GDM1 (cell line): ENCODE measurements at regions not wholly inside any gene's neighbourhood (a gene's known extent, or its start where the extent isn't known, plus 50 kb on each side); places are given as distances from the start of the nearest gene placed in this dataset.

Source experiments
- DNase-seq: peaks from one replicate; lab custom pipeline; 2025; lab: John Stamatoyannopoulos, UW

- no peak for DNase-seq
Observed at GRCh38 chr1:193676996-193677549, 490.7 kb upstream of the B3GALT2 start.

DNA sequence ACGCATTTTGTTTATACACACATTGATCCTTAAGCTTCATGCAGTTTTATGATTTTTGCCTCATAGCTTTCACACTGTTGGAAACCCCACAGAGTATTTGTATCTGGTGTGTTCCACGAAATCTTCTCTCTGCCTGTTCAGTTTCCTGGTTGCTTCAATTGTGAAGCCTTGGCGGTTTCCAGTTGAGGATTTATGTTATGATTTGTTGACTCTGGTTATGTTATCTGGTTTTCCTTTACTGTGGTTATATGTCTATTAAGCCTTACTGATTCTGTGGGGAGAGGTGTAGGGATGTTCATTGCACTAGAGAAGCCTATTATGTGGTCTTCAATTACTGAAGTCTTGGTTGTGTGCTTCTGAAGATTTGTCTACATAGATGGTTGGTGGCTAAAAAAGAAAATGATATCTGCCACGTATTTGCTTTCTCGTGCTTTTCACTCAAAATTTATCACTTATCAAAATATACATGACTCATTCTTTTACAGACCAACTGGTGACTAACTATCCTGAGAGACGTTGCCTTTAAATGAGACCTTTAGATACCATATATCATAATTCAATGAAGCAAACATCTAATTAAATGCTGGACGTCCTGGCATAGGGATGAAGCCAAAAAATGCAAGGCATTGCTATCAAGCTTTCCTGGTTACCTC, 488.0 kb upstream of the B3GALT2 start:
- DNase-seq, result no peak

GRCh38 chr1:193666485-193667083, 480.2 kb upstream of the B3GALT2 start:
- DNase-seq, result no peak

DNA sequence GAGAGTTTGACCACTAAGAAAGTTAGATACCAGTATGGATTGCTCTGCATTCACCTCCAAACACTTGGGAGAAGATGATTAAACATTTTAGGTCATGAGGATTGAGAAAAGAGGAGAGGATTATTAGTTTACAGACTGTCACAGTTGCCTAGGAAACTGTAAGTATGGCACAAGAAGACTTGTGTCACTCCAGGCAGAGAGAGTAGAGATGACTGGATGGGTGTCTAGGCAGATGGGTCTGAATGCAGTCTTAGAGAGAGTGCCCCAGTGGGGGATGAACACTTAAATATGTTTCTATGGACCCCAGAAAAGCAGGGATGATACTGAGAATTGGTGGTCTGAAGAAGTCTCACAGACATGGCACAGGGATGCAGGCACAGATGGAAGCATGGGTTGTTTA, 477.6 kb upstream of the B3GALT2 start:
- DNase-seq, result no peak

GRCh38 chr1:193662030-193662429, 475.6 kb upstream of the B3GALT2 start:
- DNase-seq, result no peak

- no peak for DNase-seq
Observed at GRCh38 chr1:193661385-193661784, 475.0 kb upstream of the B3GALT2 start.

GRCh38 chr1:193660428-193660827, 474.0 kb upstream of the B3GALT2 start:
- no peak for DNase-seq

GRCh38 chr1:193658691-193659090, 472.3 kb upstream of the B3GALT2 start:
- no peak for DNase-seq

GRCh38 chr1:193658081-193658480, 471.7 kb upstream of the B3GALT2 start:
- no peak for DNase-seq

DNA sequence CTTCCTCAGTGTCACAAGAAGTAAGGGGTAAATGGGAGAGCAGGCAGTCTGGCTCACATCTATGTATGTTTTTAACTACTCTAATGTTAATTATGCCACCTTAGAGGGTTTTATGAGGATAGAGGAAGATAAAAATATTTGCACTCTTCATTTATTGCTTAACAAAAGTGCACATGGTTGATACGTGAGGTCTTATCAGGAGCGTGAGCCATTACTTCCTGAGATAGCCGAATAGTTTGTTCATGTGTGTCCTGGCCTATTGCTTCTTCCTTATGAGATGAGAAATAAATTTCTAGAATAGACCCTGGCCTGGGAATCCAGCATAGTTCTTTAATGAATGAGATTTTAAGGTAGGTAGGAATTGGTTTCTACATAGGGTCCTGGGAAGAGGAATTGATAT, 471.1 kb upstream of the B3GALT2 start:
- no peak for DNase-seq

- no peak for DNase-seq
Observed at GRCh38 chr1:193656841-193657240, 470.4 kb upstream of the B3GALT2 start.

- DNase-seq, result no peak
Observed at GRCh38 chr1:193654951-193655735, 468.7 kb upstream of the B3GALT2 start.

- DNase-seq, result no peak
Observed at GRCh38 chr1:193649587-193649986, 463.2 kb upstream of the B3GALT2 start.

DNA sequence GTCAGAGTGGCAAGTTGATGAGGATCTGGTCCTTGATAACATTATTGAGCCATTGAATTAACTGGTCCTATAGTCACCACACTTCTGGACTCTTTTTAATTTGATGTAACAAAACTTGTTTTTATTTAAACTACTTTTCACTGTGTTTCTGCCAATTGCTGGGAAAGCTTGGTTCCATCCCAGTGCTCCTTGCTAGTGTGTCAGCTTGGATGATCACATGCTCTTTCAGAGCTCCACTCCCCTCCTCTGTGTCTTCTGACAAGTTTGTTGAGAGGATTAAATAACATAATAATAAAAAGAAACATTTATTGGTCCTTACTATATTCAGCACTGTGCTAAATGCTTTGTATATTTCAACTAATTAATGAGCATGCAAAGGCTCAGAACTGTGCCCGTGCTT, 448.5 kb upstream of the B3GALT2 start:
- DNase-seq, result no peak

DNA sequence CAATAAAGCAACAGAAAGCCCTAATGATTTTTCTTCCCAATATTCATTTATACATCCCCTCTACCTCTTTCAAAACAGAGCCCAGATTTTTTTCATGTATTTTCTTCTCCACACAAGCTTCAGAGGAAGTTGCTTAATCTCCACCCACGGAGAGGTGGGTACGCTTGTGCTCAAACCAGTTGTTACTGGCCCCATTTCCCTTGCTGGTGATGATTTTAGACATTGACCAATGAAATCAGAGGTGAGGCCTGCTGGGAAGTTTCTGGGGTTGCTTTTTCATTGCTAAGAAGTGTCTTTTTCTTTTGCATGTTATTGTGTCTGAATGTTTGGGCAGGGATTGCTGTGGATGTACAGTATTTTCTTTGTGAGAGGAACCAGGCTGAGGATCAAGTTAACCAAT, 448.1 kb upstream of the B3GALT2 start:
- DNase-seq, result no peak

DNA sequence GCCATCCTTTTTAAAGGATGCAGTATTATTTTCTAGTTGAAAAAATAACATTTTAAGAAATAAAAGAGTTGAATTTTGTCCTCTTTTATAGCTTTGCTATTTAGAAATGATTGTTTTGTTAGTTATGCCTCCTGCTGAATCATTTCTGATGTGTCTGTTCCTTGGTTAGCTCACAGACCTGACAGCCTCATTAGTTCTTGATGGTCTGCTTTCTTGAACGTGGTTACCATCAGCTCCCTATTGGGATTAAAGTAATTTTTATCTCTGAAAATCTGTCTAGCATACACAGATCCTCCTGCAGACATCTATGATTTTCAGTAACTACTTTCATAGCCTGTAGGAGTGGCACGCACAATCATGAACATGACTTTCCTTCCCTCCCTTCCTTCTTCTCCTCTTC, 447.6 kb upstream of the B3GALT2 start:
- DNase-seq, result no peak

DNA sequence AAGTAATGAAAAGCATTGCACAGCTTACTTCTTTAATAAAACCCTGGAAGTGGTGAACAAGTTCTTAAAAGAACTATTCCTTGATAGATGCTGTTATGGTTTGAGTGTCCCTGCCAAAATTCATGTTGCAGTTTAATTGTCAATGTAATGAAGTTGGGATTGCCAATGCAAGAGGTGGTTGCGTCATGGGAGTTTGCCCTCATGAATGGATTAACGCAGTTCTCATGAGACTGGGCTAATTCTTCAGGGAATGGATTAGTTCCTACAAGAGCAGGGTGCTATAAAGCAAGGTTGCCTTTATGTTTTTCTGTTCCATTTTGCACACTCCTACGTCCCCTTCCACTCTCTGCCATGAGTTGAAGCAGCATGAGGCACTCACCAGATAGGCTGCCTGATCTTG, 446.7 kb upstream of the B3GALT2 start:
- no peak for DNase-seq

- no peak for DNase-seq
Observed at GRCh38 chr1:193631306-193631705, 444.9 kb upstream of the B3GALT2 start.

GRCh38 chr1:193629875-193630274, 443.5 kb upstream of the B3GALT2 start:
- DNase-seq, result no peak

GRCh38 chr1:193626695-193627094, 440.3 kb upstream of the B3GALT2 start:
- DNase-seq, result no peak

DNA sequence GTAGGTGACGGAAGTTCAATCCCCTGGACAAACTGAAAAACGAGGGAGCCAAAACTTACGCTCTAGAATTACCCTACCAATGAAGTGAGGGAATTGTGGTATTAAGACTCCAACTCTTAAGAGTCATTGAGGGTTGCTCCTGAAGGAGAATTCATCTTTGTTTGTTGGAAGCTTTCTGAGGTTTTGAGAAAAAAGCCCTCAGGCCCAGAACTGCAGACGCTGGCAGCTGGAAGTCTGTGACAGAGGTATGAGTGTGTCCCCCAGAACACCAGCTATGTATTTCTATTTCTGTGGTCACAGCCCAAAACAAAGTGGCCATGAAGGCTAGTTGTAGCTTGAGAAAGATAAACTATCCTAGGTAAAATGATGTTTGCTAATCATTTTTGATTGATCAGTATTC, 438.8 kb upstream of the B3GALT2 start:
- DNase-seq, result no peak

DNA sequence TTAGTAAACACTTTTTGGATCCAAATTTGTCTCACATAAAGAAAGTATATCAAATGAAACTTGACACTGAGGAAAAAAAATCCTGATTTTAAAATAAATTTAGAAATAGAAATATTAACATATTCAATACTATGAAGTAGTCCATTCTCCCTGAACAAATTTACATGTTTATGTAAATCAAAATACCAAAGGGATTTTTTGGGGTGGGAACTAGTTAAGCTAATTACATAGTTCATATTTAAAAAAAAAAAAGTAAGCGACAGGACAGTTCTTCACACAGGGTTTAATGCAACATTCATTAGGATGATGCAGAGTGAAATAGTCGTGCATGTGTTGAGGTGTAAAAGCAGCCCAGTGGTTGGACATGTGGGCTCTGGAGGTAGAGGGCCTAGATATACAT, 433.5 kb upstream of the B3GALT2 start:
- no peak for DNase-seq

DNA sequence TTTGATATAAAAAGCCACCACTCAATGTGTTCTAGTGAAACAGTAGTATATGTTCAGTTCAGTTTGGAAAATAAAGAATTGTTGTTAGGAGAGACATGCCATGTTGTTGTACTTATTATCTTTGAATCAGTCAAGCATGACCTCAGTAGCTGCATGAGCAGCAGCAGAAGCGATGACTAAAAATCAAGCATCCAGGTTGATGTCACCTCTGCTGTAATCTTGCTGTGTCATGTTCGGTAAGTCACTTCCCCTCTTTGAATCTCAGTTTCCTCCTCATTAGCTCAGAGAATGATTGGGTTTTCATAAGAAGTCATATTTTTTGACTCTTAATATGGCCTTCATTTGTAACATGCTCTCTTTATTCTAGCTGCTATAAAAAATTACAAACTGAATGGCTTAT, 428.4 kb upstream of the B3GALT2 start:
- DNase-seq, result no peak
